Endothelial cell of umbilical vein (primary cell): ENCODE measurements at regions not wholly inside any gene's neighbourhood (a gene's known extent, or its start where the extent isn't known, plus 50 kb on each side); places are given as distances from the start of the nearest gene placed in this dataset.

Experiments used
- CTCF ChIP-seq, 2 donors: IDR thresholded peaks; 1 replicate in 1 of 2; 2 replicates in 1 of 2; pipeline ENCODE4 v1.5.1; 2011; ENCODE audit warnings: low read length in 2 of 2, mild to moderate bottlenecking in 2 of 2, moderate library complexity in 2 of 2, control low read depth in 1 of 2, inconsistent platforms in 1 of 2, low read depth in 1 of 2; ENCODE audit not compliant: insufficient read depth in 1 of 2; ENCODE audit errors: extremely low read depth in 1 of 2
- EZH2 ChIP-seq: IDR thresholded peaks from 2 replicates; pipeline ENCODE4 v1.6.1; 2012; ENCODE audit warnings: borderline replicate concordance, low read depth, mild to moderate bottlenecking, moderate library complexity, low read length, inconsistent platforms; ENCODE audit not compliant: severe bottlenecking
- FOS ChIP-seq: IDR thresholded peaks from 2 replicates; pipeline ENCODE4 v1.6.1; 2011; ENCODE audit warnings: mild to moderate bottlenecking, low read length, moderate library complexity, borderline replicate concordance; ENCODE audit not compliant: insufficient read depth
- GATA2 ChIP-seq: IDR thresholded peaks from 2 replicates; pipeline ENCODE4 v1.7.0; 2011; ENCODE audit warnings: low read depth, mild to moderate bottlenecking, moderate library complexity, mixed read lengths, low read length; ENCODE audit not compliant: insufficient read length, insufficient read depth
- MAX ChIP-seq: IDR thresholded peaks from 2 replicates; pipeline ENCODE4 v1.6.1; 2011; ENCODE audit not compliant: insufficient read depth, insufficient read length
- POLR2A ChIP-seq: IDR thresholded peaks from 2 replicates; pipeline ENCODE4 v1.6.1; 2012; ENCODE audit warnings: low read depth, mild to moderate bottlenecking, control low read depth, low read length
- POLR2AphosphoS5 ChIP-seq: IDR thresholded peaks from 2 replicates; pipeline ENCODE4 v1.6.1; 2012; ENCODE audit warnings: low read depth, mild to moderate bottlenecking, control low read depth, low read length, moderate library complexity; ENCODE audit not compliant: insufficient read depth

GRCh38 chr6:97630604-97631003 is 347.6 kb upstream of the MMS22L start:
- TF ChIP-seq CTCF (IDR thresholded peaks at IDR 0.05; ENCODE audit: extremely low read depth in 1 of 2, insufficient read depth in 1 of 2, low read depth in 1 of 2, low read length in 2 of 2) (no peak), POLR2A (no peak), MAX (no peak), EZH2 (no peak), POLR2AphosphoS5 (no peak), FOS (no peak), GATA2 (no peak)
